ENCODE measurements at regions not wholly inside any gene's neighbourhood (a gene's known extent, or its start where the extent isn't known, plus 50 kb on each side); places are given as distances from the start of the nearest gene placed in this dataset.

GRCh38 chr1:192086644-192087043 lies 71.6 kb upstream of the RGS18 start:
- Histone ChIP-seq H3K27me3 (no peaks in the 10 kb centered on the region), H3K4me1 (no peaks in the 10 kb centered on the region), H3K9me3 (no peaks in the 10 kb centered on the region), H3K4me3 (no peak overlapping the region), H3K27ac (no peak overlapping the region), H3K36me3 (no peaks in the 10 kb centered on the region)
- WGBS, 2 donors, result 17 to 71% methylated on average over 1 of the region's 1 CpG
- TF ChIP-seq POLR2AphosphoS5 (IDR thresholded peaks at IDR 0.05) (no peak), CTCF (IDR thresholded peaks at IDR 0.05) (no peak), POLR2A (IDR thresholded peaks at IDR 0.05) (no peak), EP300 (IDR thresholded peaks at IDR 0.05) (no peak)
- no peak for DNase-seq
- intact Hi-C loops (cut with DNase I), result no loop called here

DNA sequence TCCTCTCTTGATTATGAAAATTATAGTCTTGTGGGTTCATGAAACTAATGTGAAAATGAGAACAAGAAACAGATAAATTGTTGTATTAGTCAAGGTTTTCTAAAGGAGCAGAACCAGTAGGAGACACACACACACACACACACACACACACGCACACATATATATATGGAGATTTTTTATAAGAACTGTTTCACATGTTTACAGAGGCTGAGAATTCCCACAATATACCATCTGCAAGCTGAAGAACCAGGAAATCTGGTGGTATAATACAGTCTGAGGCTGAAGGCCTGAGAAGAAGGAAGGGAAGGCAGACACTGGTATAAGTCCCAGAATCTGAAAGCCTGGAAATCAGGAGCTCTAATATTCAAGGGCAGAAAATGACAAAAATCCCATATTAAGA lies 70.9 kb upstream of the RGS18 start:
- Histone ChIP-seq H3K4me1 (no peaks in the 10 kb centered on the region), H3K27me3 (no peaks in the 10 kb centered on the region), H3K4me3 (no peak overlapping the region), H3K36me3 (no peaks in the 10 kb centered on the region), H3K9me3 (no peaks in the 10 kb centered on the region), H3K27ac (no peak overlapping the region)
- no peak for DNase-seq
- intact Hi-C loops (cut with DNase I), result no loop called here
- no peak for TF ChIP-seq EP300 (IDR thresholded peaks at IDR 0.05)
- no peak for TF ChIP-seq CTCF (IDR thresholded peaks at IDR 0.05)
- TF ChIP-seq POLR2AphosphoS5 (IDR thresholded peaks at IDR 0.05), result no peak
- TF ChIP-seq POLR2A (IDR thresholded peaks at IDR 0.05), result no peak
- WGBS, 2 donors, result 21 to 73% methylated on average over 1 of the region's 1 CpG

- Histone ChIP-seq H3K4me1 (no peaks in the 10 kb centered on the region), H3K9me3 (no peaks in the 10 kb centered on the region), H3K36me3 (no peaks in the 10 kb centered on the region), H3K27ac (no peak overlapping the region), H3K4me3 (no peak overlapping the region), H3K27me3 (no peaks in the 10 kb centered on the region)
- TF ChIP-seq CTCF (IDR thresholded peaks at IDR 0.05) (no peak), EP300 (IDR thresholded peaks at IDR 0.05) (no peak), POLR2A (IDR thresholded peaks at IDR 0.05) (no peak), POLR2AphosphoS5 (IDR thresholded peaks at IDR 0.05) (no peak)
- WGBS, 2 donors, result 10 to 43% methylated on average over 2 of the region's 2 CpGs
- DNase-seq, result no peak
- intact Hi-C loops (cut with DNase I), result no loop called here
Observed at GRCh38 chr1:192088496-192088895, 69.8 kb upstream of the RGS18 start.

DNA sequence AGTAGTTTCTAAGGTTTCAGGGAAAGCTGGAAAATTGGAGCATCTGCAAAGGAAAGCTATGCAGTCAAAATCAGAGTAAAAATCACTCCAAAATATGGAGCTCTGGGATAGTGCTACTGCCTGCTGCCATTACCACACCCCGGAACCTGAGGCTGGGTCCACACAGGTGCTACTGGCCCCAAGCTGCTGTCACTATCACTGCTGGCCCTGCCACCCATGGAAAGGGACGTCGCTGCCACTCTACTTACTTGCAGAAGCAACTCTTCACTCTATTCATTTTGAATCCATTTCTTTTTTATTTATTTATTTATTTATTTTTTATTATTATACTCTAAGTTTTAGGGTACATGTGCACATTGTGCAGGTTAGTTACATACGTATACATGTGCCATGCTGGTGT lies 60.3 kb upstream of the RGS18 start:
- WGBS, 2 donors, result 91 to 94% methylated on average over 4 of the region's 4 CpGs
- no peaks in the 10 kb centered on the region for H3K36me3 ChIP-seq

More for the DNA sequence above, 60.3 kb upstream of the RGS18 start:
- TF ChIP-seq EP300 (IDR thresholded peaks at IDR 0.05) (no peak), CTCF (IDR thresholded peaks at IDR 0.05) (no peak), POLR2AphosphoS5 (IDR thresholded peaks at IDR 0.05) (no peak), POLR2A (IDR thresholded peaks at IDR 0.05) (no peak)
- no peaks in the 10 kb centered on the region for H3K4me1 ChIP-seq
- no peak for DNase-seq
- H3K27me3 ChIP-seq, result no peaks in the 10 kb centered on the region
- H3K4me3 ChIP-seq, result no peak overlapping the region
- intact Hi-C loops (cut with DNase I), result no loop called here
- no peak overlapping the region for H3K27ac ChIP-seq
- H3K9me3 ChIP-seq, result no peaks in the 10 kb centered on the region
